Stimulated activated CD8-positive, alpha-beta memory T cell treated with anti-CD3 and anti-CD28 coated beads, Interleukin-12 subunit alpha, Interleukin-12 subunit beta, amount 100 ng/mL, for 24 hours (primary cell): ENCODE measurements at regions not wholly inside any gene's neighbourhood (a gene's known extent, or its start where the extent isn't known, plus 50 kb on each side); places are given as distances from the start of the nearest gene placed in this dataset.

Experiments used
- DNase-seq: peaks from one replicate; pipeline ENCODE4 v3.0.0-alpha.2; 2020; ENCODE audit errors: extremely low read depth

DNA sequence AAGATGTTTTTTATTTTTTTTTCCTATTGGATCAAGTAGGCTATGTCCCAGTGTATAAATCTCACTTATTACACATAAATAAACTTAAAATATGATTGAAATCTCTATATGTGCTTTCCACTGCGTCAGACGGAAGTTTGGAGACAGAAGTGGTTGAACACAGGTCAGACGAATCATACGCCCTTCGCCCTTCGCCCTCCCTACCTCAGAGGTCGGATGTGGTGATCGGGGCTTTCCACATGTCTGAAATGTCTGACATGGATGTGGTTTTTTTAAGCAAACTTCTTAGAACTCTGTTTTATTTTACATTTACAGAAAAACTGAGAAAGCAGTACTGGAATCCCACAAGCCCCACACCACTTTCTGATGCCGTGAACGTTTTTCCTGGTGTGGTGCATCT lies 344.4 kb downstream of the THBS2 start:
- no peak for DNase-seq

DNA sequence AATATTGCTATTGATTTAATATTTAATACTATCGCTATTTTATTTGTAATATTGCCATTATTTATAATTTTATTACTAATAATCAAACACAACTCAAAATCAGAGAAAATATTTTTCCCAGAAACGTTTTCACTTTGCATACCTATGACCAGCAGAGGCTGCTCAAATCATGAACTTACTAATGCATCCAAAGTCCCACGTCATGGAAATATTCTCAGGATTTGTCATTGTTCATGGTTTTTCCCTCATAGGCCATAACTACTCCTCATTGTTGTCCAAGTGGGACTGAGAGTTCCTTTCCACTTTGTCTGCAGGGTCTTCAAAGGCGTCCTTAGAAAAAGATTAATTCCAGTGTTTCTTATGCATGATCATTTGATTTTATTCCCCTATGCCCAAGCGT lies 344.8 kb downstream of the THBS2 start:
- no peak for DNase-seq

DNA sequence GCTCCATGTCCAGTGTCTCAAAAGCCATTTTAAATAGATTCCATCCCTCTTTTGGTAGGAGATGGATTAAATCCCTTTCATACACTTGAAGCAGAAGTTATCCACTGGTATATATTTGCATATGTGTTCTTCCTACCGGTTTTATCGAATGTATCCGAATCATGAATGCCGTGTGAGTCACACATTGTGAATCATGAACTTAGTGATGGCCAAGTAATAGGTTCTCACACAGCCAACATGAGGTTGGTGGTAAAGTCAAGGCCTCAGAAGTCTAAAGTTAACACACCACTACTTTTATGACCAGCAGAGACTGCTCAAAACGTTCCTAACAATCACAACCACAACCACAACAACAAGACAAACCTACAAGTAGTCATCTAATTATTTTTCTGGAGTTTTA lies 345.5 kb downstream of the THBS2 start:
- DNase-seq = no peak

DNA sequence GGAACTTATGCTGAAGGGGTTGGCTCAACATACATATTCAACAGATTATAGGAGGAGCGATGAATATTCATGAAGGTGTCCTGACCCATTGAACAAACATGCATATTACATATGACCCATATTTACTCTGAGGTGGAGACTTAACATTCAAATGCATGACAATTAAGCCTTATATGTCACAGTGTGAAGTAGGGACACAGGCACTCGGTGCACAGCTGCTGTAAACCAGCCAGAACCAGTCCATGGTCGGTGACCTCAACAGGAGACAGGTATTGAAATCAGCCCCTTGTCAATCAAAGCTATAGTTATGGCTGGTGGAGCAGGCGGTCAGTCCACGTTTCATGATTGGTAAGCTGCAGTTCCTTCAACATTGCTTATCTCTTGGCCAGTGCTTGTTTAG lies 347.3 kb downstream of the THBS2 start:
- no peak for DNase-seq

DNA sequence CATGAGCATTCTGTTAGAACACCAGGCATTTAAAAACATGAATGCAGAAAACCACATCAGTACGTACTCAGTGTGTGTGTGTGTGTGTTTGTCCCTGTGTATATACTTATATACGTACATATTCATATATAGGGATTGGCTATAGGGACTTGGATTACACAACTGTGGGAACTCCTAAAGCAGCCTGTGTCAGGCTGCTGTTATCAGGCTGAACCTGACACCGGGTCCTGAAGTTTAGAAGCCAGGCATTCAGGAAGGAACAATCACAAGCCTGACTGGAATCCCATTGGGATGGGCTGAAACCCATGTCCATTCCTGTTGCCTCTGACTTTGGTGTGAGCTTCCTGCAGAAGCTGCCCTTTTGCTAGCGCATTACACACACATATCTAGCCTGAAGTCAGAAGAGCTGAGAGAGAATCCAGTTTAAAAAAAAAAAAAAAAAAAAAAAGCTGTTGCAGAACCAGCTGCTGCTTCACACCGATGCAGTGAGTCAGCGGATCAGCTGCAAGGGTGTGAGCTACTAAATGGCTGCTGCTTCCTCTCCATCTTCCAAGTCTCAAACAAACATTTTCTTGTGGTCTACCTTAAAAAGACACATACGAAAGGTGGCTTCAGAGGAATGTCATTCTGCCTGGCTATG lies 348.1 kb downstream of the THBS2 start:
- no peak for DNase-seq

DNA sequence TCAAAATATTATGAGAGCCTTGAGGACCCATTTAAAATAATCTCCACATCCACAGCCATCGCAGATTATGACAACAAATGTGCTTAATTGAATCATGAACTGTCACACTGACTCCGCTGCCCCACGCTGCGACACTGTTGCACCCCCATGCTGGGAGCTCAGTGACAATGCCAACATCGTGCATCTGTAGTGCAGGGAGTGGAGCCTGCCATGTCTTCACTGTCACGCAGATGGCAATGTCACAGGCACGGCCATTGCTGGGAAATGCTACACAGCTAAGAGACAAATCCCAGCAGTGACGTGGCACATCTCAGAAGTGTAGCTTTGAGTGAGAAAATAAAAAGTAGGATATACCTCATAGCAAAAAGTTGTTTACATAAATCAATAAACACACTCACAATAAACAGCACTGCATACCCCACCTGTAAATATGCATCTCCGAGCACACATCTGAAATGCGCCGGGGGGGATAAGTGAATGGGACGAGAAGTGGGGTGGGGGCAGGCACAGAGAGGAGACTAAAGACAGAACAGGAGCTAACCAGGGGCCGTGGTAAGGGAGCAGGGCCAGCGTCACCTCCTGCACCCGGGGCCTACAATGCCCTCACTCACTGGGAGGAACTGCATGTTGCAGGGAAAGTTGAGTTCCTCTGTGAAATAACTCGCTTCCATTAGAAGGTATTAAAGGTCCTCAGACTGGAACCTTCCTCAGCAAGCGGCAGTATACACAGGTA lies 349.9 kb downstream of the THBS2 start:
- no peak for DNase-seq

DNA sequence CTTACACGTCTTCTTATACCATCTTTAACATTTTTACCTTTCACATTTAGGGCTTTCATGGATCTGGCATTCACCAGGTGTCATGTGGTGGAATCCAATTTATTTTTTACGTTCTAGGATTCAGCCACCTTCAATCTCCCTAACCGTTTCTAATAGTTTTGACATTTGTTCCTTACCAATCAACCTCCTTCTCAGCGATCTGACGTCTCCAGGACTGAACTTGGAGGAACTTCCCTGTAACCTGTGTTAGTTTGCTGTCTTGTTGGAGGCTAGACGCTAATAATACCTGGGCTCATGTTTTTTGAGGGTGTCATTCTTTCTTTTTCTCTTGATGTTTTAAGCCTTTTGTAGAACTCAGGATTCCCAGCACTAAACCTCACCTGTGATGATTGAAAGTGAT lies 351.6 kb downstream of the THBS2 start:
- no peak for DNase-seq

DNA sequence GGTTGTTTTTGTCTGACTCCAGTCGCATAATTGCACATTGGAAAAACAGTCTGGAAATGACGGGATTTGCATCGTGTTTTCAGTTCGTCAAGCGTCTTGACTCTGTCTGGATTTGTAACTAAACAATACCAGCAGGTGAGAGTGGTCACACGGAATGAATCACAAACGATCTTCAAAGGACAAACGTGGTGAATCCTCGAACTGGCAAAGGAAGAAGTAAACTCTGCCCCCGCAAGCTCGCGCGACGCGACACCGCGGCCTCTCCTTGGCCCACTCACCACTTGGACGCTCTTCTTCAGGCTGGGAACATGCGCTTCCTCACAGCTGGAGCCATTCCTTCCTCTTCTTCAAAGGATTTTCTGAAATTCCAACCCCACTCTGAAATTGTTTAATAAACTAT lies 352.6 kb downstream of the THBS2 start:
- DNase-seq = no peak

DNA sequence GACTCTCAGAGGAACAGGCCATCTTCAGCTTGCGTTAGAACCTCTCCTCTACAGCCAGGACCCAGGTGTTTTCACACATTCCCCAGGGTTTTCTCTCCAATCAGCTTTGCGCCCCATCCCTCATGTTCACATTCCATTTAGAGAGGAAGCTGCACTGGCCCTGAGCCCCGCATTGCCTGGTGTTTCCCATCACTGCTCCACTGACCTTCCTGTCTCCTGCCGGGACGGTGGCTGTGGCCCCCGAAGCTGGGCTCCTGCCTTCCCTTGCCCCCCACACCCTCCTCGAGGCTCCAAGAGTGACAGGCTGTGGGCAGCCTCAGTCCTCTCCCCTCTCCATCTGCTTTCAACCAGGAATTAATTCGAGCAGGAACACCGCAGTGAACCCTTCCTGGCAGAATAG lies 357.3 kb downstream of the THBS2 start:
- no peak for DNase-seq

DNA sequence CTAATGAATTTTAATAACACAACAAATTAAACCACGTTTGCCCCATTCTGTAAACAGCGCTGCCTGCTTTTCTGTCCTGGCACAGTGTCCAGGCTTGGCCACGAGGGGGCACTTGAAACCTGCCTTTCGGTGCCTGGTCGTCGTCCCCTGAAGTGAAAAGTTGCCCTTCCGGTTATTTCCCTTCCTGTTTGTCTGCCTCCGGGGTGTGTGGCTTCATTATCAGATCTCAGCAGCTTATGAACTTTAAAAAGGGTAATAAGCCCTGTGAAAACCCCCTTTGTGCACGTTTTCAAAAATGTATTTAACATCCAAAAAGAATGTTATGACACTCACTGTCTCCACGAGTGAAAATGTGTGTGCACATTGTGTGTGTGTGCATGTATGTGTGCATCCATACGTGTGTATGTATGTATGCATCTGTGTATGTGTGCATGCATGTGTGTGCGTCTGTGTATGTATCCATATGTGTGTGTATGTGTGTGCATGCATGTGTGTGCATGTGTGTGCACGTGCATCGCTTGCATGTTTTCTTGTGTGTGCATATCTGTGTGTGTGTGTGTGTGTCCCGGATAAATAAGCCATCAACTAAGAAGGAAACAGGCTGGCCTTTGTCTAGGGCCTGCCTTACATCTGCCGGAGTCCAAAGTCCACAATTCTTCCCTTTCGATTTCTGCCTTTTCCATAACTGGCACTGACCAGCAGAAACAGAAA lies 358.4 kb downstream of the THBS2 start:
- peak; percentile 52 for DNase-seq

DNA sequence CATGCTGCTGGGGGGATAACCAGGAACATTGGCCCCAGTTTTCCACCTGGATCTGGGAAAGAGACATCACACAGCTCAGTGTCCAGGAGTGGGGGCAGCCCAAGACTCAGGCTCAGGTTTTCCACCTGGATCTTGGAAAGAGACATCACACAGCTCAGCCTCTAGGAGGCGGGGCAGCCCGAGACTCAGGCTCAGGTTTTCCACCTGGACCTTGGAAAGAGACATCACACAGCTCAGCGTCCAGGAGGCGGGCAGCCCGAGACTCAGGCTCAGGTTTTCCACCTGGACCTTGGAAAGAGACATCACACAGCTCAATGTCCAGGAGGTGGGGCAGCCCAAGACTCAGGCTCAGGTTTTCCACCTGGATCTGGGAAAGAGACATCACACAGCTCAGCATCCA lies 361.6 kb downstream of the THBS2 start:
- DNase-seq = no peak

DNA sequence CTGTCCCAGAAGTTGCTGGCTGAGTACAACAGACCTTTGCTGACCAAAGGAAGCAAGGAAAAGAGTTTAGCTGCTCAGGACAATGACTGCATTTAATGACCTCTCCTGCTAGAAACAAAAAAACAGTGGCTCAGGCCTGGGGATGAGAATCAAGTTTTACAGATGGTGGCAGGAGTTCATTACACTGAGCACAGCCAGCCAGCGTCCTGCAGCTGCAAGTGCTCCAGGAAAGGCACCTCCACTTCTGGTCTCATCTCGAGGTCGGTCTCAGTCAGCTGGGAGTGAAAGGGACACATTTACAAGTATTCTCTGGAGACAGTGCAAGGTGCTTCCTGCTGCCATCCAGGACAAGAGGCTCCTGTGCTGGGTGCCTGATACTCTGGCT lies 362.7 kb downstream of the THBS2 start:
- DNase-seq = no peak

DNA sequence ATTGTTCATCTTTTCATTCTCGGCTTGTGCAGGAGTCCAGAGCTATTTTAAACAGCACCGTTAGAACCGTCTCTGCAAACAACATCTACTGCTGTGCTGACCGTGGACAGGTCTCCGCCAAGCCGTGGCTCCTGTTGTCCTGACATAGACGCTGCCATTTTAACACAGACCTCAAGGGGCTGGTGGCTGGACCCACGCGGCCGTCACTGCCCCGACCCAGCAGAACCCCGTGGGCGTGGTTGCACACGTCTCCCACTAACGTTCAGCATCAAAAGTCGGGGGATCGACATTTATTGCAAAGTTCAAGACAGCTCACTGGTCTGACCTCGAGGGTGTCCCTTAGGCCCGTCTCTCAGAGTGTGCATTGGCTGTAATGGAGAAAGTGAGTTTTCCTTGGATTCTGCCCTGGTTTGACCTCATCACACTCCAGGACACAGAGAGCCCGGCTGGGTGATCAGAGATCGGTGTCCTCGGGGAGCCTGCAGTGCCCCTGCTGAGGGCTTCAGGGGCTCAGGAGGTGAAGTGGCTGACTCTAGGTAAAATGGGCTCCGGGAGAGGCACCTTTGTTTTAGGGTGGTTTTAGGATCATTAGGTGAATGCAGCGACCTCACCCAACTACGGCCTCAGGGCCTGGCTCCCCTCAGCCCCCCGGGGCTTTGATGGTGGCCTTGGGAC lies 363.2 kb downstream of the THBS2 start:
- DNase-seq = no peak

DNA sequence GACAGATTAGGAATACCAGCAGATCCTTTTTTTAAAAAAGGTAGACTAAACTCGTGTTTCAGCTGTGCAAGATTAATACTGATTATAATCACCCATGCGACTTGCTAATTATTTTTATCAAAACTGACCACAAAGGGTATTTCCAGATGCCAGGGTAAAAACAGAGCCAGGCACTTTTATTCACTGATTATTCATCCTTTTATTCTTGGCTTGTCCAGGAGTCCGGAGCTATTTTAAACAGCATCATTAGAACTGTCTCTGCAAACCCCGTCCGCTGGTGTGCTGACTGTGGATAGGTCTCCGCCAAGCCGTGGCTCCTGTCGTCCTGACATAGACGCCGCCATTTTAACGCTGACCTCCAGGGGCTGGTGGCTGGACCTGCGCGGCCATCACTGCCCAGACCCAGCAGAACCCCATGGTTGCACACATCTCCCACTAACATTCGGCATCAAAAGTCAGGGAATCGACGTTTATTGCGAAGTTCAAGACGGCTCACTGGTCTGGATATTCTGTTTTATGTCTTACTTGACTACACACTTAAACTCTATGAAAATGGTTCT lies 364.8 kb downstream of the THBS2 start:
- DNase-seq = no peak

DNA sequence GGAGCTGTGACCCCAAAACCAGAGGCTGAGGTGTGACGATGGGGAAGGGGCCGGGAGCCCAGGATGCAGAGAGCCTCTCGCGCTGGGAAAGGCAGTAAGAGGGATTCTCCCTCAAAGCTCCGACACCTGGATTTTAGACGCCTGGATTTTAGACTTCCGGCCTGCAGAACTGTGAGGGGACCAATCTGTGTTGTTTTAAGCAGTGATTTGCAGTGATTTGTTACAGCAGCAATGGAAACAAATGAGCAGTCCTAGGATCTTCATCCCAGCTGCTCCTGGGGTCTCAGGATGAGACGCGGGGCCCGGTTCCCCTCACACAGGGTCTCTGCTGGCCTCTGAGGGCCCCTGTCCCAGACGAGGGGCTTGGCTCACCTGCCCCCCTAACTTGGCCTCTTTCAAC lies 365.5 kb downstream of the THBS2 start:
- no peak for DNase-seq

DNA sequence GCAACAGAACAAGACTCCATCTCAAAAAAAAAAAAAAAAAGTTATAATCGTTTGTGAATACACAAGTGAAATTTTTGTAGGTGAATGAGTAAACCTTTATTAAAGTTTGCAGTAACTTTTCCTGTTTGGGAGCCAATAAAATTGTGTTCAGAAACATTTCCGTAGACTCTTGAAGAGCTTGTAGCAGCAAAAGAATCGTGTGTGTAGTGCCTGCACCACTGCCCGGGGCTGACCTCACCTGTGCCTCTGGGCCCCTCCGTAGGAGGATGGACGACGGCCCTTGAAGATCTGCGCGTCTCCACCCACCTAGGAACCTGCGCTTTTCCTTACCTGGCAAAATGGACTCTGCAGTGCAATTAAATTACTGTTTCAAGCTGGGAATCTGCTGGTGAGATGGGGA lies 366.0 kb downstream of the THBS2 start:
- DNase-seq = no peak

DNA sequence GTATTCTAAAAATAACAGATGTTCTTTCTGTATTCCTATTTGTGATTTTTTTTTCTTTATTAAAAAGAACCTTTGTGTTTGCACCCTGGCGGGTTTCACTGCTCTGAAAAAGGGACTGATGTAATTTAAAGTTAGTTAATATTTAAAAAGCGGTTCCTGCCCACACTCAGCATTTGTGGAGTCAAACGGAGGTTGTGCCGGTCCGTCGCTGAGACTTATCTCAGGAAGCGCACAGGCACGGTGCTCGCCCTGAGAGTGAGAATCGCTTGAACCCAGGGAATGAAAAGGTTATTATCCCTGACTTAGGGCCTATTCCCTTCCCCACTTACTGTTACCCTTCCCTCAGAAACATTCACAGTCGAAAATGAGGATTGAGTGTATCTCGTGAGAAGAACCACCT lies 366.7 kb downstream of the THBS2 start:
- DNase-seq = no peak

DNA sequence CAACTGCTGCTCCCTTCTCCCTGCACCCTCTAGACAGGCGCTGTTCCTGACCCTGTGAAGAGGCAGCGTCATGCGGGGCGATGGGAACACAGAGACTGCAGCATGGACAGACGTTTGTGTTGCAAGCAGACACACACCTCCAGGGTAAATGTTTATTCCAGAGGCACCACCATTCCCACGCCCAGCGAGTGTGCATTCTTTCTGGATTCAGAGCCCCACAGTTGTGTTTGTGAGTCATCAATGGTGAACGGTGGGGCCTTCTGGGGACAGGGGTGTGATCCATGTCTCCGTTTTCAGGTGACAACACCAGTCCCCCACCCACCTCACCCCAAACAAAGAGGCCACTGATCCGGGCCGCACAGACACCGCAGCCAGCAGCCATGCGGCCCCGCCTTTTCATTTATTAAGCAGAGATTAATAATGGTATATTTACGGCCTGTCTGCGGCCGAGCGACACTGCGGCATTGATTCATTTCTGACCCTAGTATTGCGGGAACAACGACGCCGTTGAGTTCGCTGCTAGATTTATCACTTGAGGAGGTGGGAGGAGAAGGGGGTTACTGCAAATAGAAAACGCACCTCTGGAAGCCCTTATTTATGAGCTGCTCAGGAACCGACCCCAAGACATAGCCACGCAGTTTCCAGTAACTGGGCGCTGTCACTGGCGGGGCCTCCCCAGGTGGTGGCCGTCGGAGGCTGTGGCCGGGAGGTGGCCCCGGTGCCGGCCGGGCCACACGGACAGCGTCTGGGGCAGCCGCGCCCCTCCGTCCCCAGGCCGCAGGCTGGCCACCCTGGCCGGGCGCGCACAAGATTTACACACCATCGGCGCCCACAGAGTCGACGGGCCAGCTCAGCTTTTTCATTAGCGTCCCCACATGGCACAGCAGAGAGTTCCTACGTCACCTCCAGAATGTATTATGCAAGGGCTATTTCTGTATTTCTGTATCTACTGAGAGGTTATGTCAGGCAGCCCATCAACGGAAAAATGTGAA lies 367.6 kb downstream of the THBS2 start:
- no peak for DNase-seq

DNA sequence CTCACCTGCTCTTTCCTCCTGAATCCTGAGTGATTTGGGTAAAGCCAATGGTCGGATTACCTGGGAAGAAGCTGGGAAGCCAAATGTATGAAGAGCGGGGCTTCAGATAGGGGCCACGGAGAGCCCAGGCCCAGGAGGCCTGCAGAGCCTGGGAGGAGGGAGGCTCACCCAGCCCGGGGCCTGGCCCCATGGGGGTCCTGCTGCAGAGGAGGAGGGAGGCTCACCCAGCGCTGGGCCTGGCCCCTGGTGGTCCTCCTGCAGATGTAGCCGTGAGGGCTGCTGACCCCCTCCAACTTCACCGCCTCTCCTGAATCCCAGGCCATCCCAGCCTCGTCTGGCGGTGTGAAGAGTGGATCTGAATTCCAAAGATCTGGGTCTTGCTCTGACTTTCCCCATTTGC lies 368.4 kb downstream of the THBS2 start:
- DNase-seq = no peak

DNA sequence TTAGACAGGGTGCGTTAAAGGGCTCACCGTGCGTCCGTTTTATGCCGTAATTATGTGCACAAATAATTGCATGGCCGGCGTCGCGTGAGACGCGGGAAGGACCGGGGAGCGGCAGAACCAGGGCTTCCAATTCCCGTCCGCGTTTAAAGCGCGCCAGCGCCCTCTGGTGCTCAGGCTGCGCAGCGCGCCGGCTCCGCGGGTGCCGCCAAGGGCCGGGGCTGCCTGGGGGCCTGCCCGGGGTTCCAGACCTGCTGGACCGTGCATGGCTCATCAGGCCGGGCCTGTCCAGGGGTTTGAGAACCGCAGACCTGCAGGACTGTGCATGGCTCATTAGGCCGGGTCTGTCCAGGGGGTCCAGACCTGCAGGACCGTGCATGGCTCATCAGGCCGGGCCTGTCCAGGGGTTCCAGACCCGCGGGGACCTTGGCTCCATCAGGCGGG lies 369.0 kb downstream of the THBS2 start:
- peak; percentile 41 for DNase-seq

DNA sequence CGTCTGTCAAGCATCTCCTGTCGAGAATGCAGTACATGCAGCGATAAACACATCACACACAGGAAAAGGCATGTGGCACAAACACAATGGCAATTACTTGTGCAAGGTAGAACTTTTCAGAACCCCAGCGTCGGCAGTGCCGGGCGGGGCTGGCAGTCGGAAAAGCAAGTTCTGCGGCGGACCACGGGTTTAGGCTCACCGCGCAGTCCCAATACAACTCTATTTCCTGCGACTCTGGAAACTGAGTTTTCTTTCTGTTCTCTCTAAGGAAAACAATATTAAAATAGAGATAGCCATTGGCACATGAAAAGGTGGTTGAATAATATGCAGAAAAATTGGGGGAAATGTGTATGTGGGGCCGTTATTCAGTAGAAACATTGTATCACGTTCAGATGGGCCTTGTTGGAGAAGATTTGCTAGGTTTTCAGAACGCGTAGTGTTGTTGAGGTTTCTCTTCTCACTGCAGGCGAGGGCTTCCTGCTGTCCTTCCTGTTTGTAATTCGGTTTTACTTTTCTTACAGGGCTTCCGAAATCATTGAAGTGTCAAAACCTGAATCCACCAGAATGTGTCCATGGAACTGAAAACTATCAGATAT lies 369.5 kb downstream of the THBS2 start:
- DNase-seq = no peak
